22Rv1 (cell line): ENCODE measurements at regions not wholly inside any gene's neighbourhood (a gene's known extent, or its start where the extent isn't known, plus 50 kb on each side); places are given as distances from the start of the nearest gene placed in this dataset.

ENCODE experiments used
- CTCF ChIP-seq: fragments of 450-650 bp; IDR thresholded peaks from 2 replicates; pipeline ENCODE4 v1.5.1; 2017; ENCODE audit warnings: mild to moderate bottlenecking
- ZFX ChIP-seq: fragments of 450-650 bp; IDR thresholded peaks from 2 replicates; pipeline ENCODE4 v1.6.1; 2017; ENCODE audit warnings: antibody characterized with exemption, borderline replicate concordance

- TF ChIP-seq CTCF (no peak), ZFX (no peak)
Measured at GRCh38 chr9:28136113-28136512, 562.8 kb upstream of the C9orf72 start.
